GM19025 (cell line): ENCODE measurements at regions not wholly inside any gene's neighbourhood (a gene's known extent, or its start where the extent isn't known, plus 50 kb on each side); places are given as distances from the start of the nearest gene placed in this dataset.

ENCODE experiments used
- ATAC-seq: cut with Tn5 transposase; IDR thresholded peaks from one replicate; pipeline ENCODE4 v1.9.1; 2021; ENCODE audit warnings: mild to moderate bottlenecking, low read depth, moderate library complexity; ENCODE audit not compliant: unreplicated experiment

GRCh38 chr2:195322324-195322723, 334.7 kb upstream of the SLC39A10 start:
- no peak for ATAC-seq

GRCh38 chr2:195320413-195320973, 336.5 kb upstream of the SLC39A10 start:
- ATAC-seq: peak; percentile 75

- no peak for ATAC-seq
Observed at GRCh38 chr2:195319548-195320412, 337.2 kb upstream of the SLC39A10 start.

DNA sequence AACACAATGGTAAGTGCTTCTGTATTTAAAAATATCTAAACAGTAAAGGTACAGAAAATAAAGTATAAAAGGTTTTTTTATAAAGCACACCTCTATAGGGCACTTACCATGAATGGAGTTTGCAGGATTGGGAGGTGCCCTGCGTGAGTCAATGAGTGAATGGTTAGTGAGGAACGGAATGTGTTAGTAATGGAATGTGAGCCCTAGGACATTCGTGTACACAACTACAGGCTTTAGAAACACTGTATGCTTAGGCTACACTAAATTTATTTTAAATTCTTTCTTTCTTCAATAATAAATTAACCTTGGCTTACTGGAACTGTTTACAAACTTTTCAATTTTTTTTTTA, 337.9 kb upstream of the SLC39A10 start:
- ATAC-seq: no peak

GRCh38 chr2:195318440-195319111, 338.4 kb upstream of the SLC39A10 start:
- ATAC-seq: no peak

- ATAC-seq: no peak
Observed at GRCh38 chr2:195317550-195317949, 339.5 kb upstream of the SLC39A10 start.

- no peak for ATAC-seq
Observed at GRCh38 chr2:195316486-195316885, 340.5 kb upstream of the SLC39A10 start.

DNA sequence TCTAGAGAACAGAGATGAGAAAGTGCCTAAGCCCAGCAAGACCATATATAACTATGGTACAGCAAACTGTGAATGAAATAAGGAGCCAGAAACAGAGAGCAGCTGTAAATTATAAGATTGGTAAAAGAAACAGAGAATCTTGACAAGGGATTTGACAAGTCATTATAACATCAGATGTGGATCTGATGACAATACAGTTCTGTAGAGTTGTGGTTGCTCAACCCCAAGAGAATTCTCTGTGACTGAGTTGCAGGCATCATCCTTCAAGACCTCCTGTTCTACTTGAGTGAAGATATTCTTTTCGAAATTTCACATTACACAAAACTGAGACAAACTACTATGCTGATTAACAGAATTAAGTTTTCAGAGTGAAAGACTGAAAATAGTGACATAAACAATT, 343.1 kb upstream of the SLC39A10 start:
- ATAC-seq: no peak

DNA sequence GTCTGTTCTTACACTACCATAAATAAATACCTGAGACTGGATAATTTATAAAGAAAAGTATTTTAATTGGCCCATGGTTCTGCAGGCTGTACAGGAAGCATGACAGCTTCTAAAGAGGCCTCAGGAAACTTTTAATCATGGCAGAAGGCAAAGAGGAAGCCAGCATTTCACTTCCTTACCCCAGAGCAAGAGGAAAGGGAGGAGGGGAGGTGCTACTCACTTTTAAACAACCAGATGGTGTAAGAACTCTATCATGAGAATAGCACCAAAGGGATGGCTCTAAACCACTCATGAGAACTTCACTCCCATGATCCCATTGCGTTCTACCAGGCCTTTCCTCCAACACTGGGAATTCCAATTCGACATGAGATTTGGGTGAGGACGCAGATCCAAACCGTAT, 344.4 kb upstream of the SLC39A10 start:
- ATAC-seq: no peak

GRCh38 chr2:195308163-195308562, 348.9 kb upstream of the SLC39A10 start:
- ATAC-seq: no peak

DNA sequence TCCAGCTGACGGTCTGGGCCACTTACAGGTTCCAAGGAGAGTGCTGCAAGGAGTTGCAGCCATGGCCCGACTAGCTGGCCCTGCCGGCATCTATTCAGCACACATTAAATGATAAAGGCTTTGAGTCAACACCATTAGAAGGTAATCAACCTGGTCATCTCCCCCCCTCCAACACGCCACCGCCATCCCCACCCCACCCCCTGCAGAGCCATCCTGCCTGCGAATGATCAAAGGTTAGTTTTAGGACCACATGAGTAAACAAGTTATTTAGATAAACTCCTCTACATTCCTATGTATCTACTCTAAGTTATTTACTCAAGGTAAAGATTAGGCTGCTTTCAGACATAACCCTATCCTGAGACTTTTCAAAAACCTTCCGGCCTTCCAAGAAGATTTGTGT, 349.3 kb upstream of the SLC39A10 start:
- no peak for ATAC-seq

DNA sequence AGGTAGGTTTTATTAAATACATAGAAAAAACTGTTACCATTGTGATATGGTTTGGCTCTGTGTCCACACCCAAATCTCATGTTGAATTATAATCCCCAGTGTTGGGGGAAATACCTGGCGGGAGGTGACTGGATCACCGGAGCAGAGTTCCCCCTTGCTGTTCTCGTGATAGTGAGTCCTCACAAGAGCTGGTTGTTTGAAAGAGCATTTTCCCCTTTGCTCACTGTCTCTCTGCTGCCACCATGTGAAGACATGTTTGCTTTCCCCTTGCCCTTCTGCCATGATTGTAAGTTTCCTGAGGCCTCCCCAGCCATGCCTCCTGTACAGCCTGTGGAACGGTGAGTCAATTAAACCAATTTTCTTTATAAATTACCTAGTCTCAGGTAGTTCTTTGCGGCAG, 352.7 kb upstream of the SLC39A10 start:
- ATAC-seq: no peak

DNA sequence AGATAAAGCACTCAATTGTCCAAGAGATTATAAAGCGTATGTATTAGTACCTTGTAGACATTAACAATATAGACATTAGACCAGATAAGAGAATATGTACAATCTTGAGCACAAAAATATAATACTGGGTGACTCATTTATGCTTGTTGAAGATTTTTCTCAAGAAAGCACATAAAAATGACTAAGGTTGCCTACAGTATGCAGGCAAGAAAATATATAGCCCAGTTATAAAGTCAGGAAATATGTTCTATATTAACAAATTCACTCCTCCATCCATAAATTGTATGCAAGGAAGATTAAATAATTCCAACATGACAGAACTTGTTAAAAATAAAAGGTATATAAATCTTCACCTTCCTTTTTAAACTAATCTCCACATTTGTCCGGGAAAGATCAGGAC, 356.4 kb upstream of the SLC39A10 start:
- no peak for ATAC-seq

- ATAC-seq: no peak
Observed at GRCh38 chr2:195299600-195299999, 357.4 kb upstream of the SLC39A10 start.

- ATAC-seq: no peak
Observed at GRCh38 chr2:195296490-195296889, 360.5 kb upstream of the SLC39A10 start.

DNA sequence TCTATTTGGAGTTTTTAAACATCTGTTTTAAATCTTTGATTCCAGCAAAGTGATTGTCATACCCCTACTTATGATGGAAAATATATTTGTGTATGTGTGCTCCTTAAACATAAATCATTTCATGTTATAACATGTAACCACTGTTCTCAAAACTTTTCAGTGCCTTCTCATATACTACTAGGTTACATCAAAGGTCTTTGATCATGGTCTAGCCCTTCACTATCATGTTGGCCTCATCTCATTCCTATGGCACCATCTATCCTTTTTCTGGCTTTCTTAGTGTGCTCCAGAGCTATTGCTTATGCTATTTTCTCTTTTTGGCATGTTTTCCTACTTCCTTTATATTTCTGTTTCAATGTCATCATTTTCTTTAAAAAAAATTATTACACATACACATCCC, 367.9 kb upstream of the SLC39A10 start:
- no peak for ATAC-seq

- no peak for ATAC-seq
Observed at GRCh38 chr2:195279840-195280427, 377.1 kb upstream of the SLC39A10 start.

DNA sequence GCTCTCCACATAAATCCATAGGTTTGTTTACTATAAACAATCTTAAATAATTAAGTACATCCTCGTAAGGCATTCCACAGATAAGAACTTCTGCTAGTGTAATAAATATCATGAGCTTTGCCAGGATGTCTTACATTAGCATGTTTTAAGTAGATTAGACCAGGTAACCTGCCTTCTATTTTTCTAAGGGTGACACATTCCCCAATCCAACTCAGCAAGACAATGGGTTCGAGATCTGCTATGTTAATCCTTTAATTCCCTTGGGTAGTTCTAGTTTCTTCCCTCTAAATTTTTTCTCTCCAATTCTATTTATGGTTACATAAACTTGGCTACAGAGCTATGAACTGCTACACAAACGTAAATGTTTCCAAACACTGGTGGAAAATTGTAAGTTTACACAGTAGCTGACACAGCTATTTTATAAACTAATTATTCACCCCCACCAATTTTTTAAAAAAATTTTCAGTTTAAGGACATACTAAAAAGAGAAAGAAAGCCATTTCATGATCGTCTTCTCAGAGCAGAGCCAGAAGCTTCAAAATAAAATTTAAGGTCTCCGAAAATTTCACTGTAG, 386.5 kb upstream of the SLC39A10 start:
- no peak for ATAC-seq

GRCh38 chr2:195269220-195269619, 387.8 kb upstream of the SLC39A10 start:
- no peak for ATAC-seq

- ATAC-seq: no peak
Observed at GRCh38 chr2:195257979-195258378, 399.0 kb upstream of the SLC39A10 start.

GRCh38 chr2:195252018-195252417, 405.0 kb upstream of the SLC39A10 start:
- no peak for ATAC-seq
